ENCODE measurements at regions not wholly inside any gene's neighbourhood (a gene's known extent, or its start where the extent isn't known, plus 50 kb on each side); places are given as distances from the start of the nearest gene placed in this dataset.

DNA sequence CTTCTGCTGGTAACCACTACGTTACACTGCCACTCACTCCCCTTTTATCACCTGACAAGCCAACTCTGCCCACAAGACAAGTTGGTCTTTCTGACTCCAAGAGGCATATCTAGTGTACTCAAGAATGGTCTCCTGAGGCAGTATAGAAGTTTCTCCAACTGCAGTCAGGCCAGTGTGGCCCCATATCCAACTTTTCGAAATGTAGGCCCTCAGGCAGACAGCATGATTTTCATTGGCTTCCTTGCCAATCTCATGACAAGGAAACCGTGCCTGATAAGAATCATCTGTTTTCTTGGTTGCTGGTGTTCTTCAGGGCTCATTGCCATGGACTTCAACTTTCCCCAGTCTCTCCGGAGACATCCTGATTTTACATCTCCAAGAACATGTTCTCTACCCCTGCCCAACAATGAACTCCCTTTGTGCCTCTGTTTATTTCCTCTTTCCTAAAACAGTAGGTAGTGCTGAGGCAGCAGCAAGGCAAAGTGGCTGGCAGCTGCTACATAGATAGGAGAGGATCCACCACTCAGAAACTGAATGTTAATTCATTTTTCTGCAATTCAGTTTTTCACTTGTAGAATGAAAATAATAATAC is 62.6 kb upstream of the SEMA6A start:
- Histone ChIP-seq H3K27me3 (no peaks in the 10 kb centered on the region), H3K27ac (no peak overlapping the region), H3K4me3 (no peak overlapping the region), H3K36me3 (no peaks in the 10 kb centered on the region), H3K9me3 (no peaks in the 10 kb centered on the region), H3K4me1 (no peaks in the 10 kb centered on the region)
- ATAC-seq = peak; percentile 13
- WGBS, 2 donors (ENCODE audit: low coverage in 1 of 2) = 25 to 58% methylated on average over 2 to 4 of the region's 4 CpGs
- TF ChIP-seq POLR2AphosphoS5 (IDR thresholded peaks at IDR 0.05) (no peak), EP300 (IDR thresholded peaks at IDR 0.05) (no peak)

- H3K36me3 ChIP-seq = no peaks in the 10 kb centered on the region
- whole genome bisulfite sequencing, 2 donors (ENCODE audit: low coverage in 1 of 2) = 76 to 84% methylated on average over 4 of the region's 4 CpGs
- H3K9me3 ChIP-seq = no peaks in the 10 kb centered on the region
- TF ChIP-seq POLR2A (IDR thresholded peaks at IDR 0.05) (no peak), CTCF (IDR thresholded peaks at IDR 0.05) (no peak), POLR2AphosphoS5 (IDR thresholded peaks at IDR 0.05) (no peak), EP300 (IDR thresholded peaks at IDR 0.05) (no peak)
- H3K4me1 ChIP-seq = no peaks in the 10 kb centered on the region
- no peak overlapping the region for H3K4me3 ChIP-seq
- no peak overlapping the region for H3K27ac ChIP-seq
- ATAC-seq = peak; percentile 38
- H3K27me3 ChIP-seq = no peaks in the 10 kb centered on the region
These were observed 58.3 kb upstream of the SEMA6A start for GRCh38 chr5:116632890-116633289.

DNA sequence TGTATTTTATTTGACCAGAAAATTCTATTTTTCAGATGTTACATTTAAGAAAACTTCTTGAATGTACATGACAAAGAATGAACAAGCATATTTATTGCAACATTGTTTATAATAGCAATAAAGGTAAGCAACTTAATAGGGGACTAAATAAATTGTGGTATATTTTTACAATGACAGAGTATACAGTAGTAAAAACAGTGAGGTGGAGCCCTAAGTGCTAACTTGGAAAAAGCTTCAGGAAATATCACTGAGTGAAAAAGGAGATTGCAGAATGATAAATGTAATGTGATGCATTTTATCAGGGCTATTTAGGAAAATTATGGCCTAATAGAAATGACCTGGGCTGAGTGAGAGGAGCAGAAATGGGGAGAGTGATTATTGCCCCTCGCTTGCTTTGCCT is 56.5 kb upstream of the SEMA6A start:
- H3K27me3 ChIP-seq = no peaks in the 10 kb centered on the region
- H3K36me3 ChIP-seq = no peaks in the 10 kb centered on the region
- ATAC-seq = no peak
- 82 to 91% methylated on average over 1 of the region's 1 CpG for WGBS, 2 donors (ENCODE audit: low coverage in 1 of 2)
- no peak overlapping the region for H3K27ac ChIP-seq
- H3K4me1 ChIP-seq = peaks cover 0 to 12% (median 7%) of the 10 kb centered on the region in 3 donors
- no peak for TF ChIP-seq POLR2AphosphoS5 (IDR thresholded peaks at IDR 0.05)
- no peak for TF ChIP-seq POLR2A (IDR thresholded peaks at IDR 0.05)
- H3K4me3 ChIP-seq = no peak overlapping the region
- H3K9me3 ChIP-seq = no peaks in the 10 kb centered on the region

- H3K36me3 ChIP-seq = no peaks in the 10 kb centered on the region
- no peak overlapping the region for H3K27ac ChIP-seq
- H3K4me1 ChIP-seq = peaks cover 0 to 17% (median 7%) of the 10 kb centered on the region in 3 donors
- WGBS, 2 donors (ENCODE audit: low coverage in 1 of 2) = 92 to 100% methylated on average over 1 to 2 of the region's 2 CpGs
- TF ChIP-seq POLR2AphosphoS5 (IDR thresholded peaks at IDR 0.05) (no peak), POLR2A (IDR thresholded peaks at IDR 0.05) (no peak), CTCF (IDR thresholded peaks at IDR 0.05) (no peak), EP300 (IDR thresholded peaks at IDR 0.05) (no peak)
- H3K9me3 ChIP-seq = no peaks in the 10 kb centered on the region
- ATAC-seq = no peak
- H3K27me3 ChIP-seq = no peaks in the 10 kb centered on the region
- H3K4me3 ChIP-seq = no peak overlapping the region
These were observed 54.5 kb upstream of the SEMA6A start for GRCh38 chr5:116629168-116629567.

GRCh38 chr5:116626945-116627679 is 52.5 kb upstream of the SEMA6A start:
- TF ChIP-seq POLR2AphosphoS5 (IDR thresholded peaks at IDR 0.05) (no peak), POLR2A (IDR thresholded peaks at IDR 0.05) (no peak), CTCF (IDR thresholded peaks at IDR 0.05) (no peak), EP300 (IDR thresholded peaks at IDR 0.05) (no peak)
- WGBS, 2 donors (ENCODE audit: low coverage in 1 of 2) = 81 to 87% methylated on average over 2 to 3 of the region's 3 CpGs
- H3K9me3 ChIP-seq = no peaks in the 10 kb centered on the region
- no peak for ATAC-seq
- no peak overlapping the region for H3K4me3 ChIP-seq
- H3K27me3 ChIP-seq = no peaks in the 10 kb centered on the region
- H3K4me1 ChIP-seq = peaks cover 0 to 17% (median 7%) of the 10 kb centered on the region in 3 donors
- peak overlapping the region; percentile 32 to 68 (median 66) for H3K27ac ChIP-seq
- H3K36me3 ChIP-seq = no peaks in the 10 kb centered on the region

DNA sequence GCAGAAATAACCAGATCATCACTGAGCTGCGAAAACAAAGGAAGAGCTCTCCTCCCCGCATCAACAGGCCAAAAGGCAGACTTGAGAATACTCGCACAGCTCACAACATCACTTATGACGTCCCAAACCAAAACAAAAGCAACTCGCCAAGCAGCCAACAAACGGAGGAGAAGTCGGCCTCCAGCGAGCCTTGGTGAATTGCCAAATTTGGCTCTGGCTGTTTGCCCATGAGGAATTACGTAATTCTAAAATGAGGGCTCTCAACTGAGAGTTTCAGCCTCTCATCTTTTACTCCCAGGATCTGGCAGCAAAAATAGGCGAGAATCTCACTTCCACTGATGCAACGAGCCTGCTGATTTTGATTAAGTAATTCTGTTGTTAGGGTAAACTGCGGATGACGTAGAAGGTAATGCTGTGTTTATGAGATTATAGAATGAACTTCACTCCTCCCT is 51.7 kb upstream of the SEMA6A start:
- no peaks in the 10 kb centered on the region for H3K9me3 ChIP-seq
- peaks cover 0 to 17% (median 7%) of the 10 kb centered on the region in 3 donors for H3K4me1 ChIP-seq
- WGBS, 2 donors (ENCODE audit: low coverage in 1 of 2) = 8 to 19% methylated on average over 5 to 13 of the region's 13 CpGs
- TF ChIP-seq CTCF (IDR thresholded peaks at IDR 0.05) = no peak
- TF ChIP-seq POLR2AphosphoS5 (IDR thresholded peaks at IDR 0.05) = peak; percentile 59
- no peaks in the 10 kb centered on the region for H3K27me3 ChIP-seq
- H3K27ac ChIP-seq = peak overlapping the region; percentile 32 to 68 (median 66)
- peak overlapping the region in 1 of 2 donors; percentile 28 for H3K4me3 ChIP-seq
- peak; percentile 92 for ATAC-seq
- H3K36me3 ChIP-seq = no peaks in the 10 kb centered on the region
